ENCODE measurements at regions not wholly inside any gene's neighbourhood (a gene's known extent, or its start where the extent isn't known, plus 50 kb on each side); places are given as distances from the start of the nearest gene placed in this dataset.

DNA sequence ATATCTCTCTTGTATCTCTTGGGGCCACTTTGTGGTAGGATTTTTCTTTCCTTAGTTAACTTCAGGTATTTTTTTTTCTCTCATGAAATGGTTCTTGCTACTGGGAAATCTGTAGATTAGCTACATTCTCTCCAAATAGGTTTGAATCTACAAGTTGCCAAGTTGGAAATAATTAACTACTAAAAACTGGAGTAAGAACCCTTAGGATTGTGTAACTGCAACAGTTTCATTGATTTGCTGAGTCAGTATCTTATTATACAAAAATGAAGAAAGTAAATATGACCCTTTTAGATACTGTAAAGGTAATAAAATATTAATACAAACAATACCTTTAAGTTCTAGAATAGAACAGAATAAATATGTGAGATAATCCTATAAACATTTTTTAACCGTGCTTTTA, 327.9 kb downstream of the CXXC4 start:
- H3K4me3 ChIP-seq, result no peak overlapping the region
- no peaks in the 10 kb centered on the region for H4K20me1 ChIP-seq (replicated peaks; ENCODE audit: insufficient read depth)
- TF ChIP-seq, protein P1, sequence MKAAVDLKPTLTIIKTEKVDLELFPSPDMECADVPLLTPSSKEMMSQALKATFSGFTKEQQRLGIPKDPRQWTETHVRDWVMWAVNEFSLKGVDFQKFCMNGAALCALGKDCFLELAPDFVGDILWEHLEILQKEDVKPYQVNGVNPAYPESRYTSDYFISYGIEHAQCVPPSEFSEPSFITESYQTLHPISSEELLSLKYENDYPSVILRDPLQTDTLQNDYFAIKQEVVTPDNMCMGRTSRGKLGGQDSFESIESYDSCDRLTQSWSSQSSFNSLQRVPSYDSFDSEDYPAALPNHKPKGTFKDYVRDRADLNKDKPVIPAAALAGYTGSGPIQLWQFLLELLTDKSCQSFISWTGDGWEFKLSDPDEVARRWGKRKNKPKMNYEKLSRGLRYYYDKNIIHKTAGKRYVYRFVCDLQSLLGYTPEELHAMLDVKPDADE (IDR thresholded peaks at IDR 0.05), result no peak
- TF ChIP-seq ZNF331 (CRISPR knock-in tag; IDR thresholded peaks at IDR 0.05; ENCODE audit: low read depth) (no peak), STAT1 (IDR thresholded peaks at IDR 0.05; ENCODE audit: unreplicated experiment) (no peak), CREB1 (CRISPR knock-in tag; IDR thresholded peaks at IDR 0.05; ENCODE audit: low read depth) (no peak), NANOG (IDR thresholded peaks at IDR 0.05; ENCODE audit: borderline replicate concordance) (no peak), POLR2AphosphoS5 (IDR thresholded peaks at IDR 0.05; ENCODE audit: low read depth) (no peak), ZNF114 (CRISPR knock-in tag; IDR thresholded peaks at IDR 0.05) (no peak), EZH2phosphoT487 (IDR thresholded peaks at IDR 0.05; ENCODE audit: unreplicated experiment) (no peak), EZH2 (IDR thresholded peaks at IDR 0.05; ENCODE audit: low read depth, unreplicated experiment) (no peak), JUNB (IDR thresholded peaks at IDR 0.05; ENCODE audit: unreplicated experiment) (no peak)
- TF ChIP-seq, protein P2, sequence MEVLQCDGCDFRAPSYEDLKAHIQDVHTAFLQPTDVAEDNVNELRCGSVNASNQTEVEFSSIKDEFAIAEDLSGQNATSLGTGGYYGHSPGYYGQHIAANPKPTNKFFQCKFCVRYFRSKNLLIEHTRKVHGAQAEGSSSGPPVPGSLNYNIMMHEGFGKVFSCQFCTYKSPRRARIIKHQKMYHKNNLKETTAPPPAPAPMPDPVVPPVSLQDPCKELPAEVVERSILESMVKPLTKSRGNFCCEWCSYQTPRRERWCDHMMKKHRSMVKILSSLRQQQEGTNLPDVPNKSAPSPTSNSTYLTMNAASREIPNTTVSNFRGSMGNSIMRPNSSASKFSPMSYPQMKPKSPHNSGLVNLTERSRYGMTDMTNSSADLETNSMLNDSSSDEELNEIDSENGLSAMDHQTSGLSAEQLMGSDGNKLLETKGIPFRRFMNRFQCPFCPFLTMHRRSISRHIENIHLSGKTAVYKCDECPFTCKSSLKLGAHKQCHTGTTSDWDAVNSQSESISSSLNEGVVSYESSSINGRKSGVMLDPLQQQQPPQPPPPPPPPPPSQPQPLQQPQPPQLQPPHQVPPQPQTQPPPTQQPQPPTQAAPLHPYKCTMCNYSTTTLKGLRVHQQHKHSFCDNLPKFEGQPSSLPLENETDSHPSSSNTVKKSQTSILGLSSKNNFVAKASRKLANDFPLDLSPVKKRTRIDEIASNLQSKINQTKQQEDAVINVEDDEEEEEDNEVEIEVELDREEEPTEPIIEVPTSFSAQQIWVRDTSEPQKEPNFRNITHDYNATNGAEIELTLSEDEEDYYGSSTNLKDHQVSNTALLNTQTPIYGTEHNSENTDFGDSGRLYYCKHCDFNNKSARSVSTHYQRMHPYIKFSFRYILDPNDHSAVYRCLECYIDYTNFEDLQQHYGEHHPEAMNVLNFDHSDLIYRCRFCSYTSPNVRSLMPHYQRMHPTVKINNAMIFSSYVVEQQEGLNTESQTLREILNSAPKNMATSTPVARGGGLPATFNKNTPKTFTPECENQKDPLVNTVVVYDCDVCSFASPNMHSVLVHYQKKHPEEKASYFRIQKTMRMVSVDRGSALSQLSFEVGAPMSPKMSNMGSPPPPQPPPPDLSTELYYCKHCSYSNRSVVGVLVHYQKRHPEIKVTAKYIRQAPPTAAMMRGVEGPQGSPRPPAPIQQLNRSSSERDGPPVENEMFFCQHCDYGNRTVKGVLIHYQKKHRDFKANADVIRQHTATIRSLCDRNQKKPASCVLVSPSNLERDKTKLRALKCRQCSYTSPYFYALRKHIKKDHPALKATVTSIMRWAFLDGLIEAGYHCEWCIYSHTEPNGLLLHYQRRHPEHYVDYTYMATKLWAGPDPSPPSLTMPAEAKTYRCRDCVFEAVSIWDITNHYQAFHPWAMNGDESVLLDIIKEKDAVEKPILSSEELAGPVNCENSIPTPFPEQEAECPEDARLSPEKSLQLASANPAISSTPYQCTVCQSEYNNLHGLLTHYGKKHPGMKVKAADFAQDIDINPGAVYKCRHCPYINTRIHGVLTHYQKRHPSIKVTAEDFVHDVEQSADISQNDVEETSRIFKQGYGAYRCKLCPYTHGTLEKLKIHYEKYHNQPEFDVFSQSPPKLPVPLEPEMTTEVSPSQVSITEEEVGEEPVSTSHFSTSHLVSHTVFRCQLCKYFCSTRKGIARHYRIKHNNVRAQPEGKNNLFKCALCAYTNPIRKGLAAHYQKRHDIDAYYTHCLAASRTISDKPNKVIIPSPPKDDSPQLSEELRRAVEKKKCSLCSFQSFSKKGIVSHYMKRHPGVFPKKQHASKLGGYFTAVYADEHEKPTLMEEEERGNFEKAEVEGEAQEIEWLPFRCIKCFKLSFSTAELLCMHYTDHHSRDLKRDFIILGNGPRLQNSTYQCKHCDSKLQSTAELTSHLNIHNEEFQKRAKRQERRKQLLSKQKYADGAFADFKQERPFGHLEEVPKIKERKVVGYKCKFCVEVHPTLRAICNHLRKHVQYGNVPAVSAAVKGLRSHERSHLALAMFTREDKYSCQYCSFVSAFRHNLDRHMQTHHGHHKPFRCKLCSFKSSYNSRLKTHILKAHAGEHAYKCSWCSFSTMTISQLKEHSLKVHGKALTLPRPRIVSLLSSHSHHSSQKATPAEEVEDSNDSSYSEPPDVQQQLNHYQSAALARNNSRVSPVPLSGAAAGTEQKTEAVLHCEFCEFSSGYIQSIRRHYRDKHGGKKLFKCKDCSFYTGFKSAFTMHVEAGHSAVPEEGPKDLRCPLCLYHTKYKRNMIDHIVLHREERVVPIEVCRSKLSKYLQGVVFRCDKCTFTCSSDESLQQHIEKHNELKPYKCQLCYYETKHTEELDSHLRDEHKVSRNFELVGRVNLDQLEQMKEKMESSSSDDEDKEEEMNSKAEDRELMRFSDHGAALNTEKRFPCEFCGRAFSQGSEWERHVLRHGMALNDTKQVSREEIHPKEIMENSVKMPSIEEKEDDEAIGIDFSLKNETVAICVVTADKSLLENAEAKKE (CRISPR knock-in tag; IDR thresholded peaks at IDR 0.05), result no peak
- TF ChIP-seq, protein P3, sequence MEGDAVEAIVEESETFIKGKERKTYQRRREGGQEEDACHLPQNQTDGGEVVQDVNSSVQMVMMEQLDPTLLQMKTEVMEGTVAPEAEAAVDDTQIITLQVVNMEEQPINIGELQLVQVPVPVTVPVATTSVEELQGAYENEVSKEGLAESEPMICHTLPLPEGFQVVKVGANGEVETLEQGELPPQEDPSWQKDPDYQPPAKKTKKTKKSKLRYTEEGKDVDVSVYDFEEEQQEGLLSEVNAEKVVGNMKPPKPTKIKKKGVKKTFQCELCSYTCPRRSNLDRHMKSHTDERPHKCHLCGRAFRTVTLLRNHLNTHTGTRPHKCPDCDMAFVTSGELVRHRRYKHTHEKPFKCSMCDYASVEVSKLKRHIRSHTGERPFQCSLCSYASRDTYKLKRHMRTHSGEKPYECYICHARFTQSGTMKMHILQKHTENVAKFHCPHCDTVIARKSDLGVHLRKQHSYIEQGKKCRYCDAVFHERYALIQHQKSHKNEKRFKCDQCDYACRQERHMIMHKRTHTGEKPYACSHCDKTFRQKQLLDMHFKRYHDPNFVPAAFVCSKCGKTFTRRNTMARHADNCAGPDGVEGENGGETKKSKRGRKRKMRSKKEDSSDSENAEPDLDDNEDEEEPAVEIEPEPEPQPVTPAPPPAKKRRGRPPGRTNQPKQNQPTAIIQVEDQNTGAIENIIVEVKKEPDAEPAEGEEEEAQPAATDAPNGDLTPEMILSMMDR (conservative IDR thresholded peaks at IDR 0.05; ENCODE audit: low read depth in 2 of 2), result no peak
- TF ChIP-seq, protein P4, sequence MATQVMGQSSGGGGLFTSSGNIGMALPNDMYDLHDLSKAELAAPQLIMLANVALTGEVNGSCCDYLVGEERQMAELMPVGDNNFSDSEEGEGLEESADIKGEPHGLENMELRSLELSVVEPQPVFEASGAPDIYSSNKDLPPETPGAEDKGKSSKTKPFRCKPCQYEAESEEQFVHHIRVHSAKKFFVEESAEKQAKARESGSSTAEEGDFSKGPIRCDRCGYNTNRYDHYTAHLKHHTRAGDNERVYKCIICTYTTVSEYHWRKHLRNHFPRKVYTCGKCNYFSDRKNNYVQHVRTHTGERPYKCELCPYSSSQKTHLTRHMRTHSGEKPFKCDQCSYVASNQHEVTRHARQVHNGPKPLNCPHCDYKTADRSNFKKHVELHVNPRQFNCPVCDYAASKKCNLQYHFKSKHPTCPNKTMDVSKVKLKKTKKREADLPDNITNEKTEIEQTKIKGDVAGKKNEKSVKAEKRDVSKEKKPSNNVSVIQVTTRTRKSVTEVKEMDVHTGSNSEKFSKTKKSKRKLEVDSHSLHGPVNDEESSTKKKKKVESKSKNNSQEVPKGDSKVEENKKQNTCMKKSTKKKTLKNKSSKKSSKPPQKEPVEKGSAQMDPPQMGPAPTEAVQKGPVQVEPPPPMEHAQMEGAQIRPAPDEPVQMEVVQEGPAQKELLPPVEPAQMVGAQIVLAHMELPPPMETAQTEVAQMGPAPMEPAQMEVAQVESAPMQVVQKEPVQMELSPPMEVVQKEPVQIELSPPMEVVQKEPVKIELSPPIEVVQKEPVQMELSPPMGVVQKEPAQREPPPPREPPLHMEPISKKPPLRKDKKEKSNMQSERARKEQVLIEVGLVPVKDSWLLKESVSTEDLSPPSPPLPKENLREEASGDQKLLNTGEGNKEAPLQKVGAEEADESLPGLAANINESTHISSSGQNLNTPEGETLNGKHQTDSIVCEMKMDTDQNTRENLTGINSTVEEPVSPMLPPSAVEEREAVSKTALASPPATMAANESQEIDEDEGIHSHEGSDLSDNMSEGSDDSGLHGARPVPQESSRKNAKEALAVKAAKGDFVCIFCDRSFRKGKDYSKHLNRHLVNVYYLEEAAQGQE (IDR thresholded peaks at IDR 0.05; ENCODE audit: unreplicated experiment), result no peak
- no peaks in the 10 kb centered on the region for H3K4me1 Mint-ChIP-seq
- no peak overlapping the region for H3K4me3 Mint-ChIP-seq
- ATAC-seq (no peak), DNase-seq (ENCODE audit: low spot score) (no peak)
- no peak overlapping the region for H3K27ac ChIP-seq (ENCODE audit: low read depth)
- 0 out of 2 replicates have a peak, but pooled peaks cover 3% of the 10 kb centered on the region for H3K9me2 ChIP-seq (ENCODE audit: insufficient read depth)
- no peaks in the 10 kb centered on the region for H3K36me3 ChIP-seq (ENCODE audit: insufficient read depth)
- H3K27ac Mint-ChIP-seq, result peak overlapping the region; percentile 77; the same call in 1 of the 2 replicates
- no peaks in the 10 kb centered on the region for H3K27me3 ChIP-seq (ENCODE audit: insufficient read depth)
- H3K4me1 ChIP-seq (ENCODE audit: insufficient read depth), result no peaks in the 10 kb centered on the region
- H2AFZ ChIP-seq, result no peak overlapping the region
- no peaks in the 10 kb centered on the region for H3K79me2 ChIP-seq (replicated peaks; ENCODE audit: insufficient read depth)
- peaks cover 2% of the 10 kb centered on the region for H3K27me3 Mint-ChIP-seq (ENCODE audit: insufficient read depth, low read depth, poor library complexity)
- no peaks in the 10 kb centered on the region for H3F3A ChIP-seq (replicated peaks; ENCODE audit: low read depth)
- no peaks in the 10 kb centered on the region for H3K9me3 Mint-ChIP-seq
- H3K36me3 Mint-ChIP-seq (ENCODE audit: low read depth), result no peaks in the 10 kb centered on the region
- H3K4me2 ChIP-seq, result no peak overlapping the region

Measured in GM23338 (cell line).